Heart right ventricle (tissue), 16 donors: ENCODE measurements at regions not wholly inside any gene's neighbourhood (a gene's known extent, or its start where the extent isn't known, plus 50 kb on each side); places are given as distances from the start of the nearest gene placed in this dataset.

Source experiments
- ATAC-seq, 8 donors: fragments of 200-7000 bp; cut with Tn5 transposase; one replicate each; pipeline ENCODE4 v1.9.1; 2020; ENCODE audit warnings: mild to moderate bottlenecking in 8 of 8, moderate library complexity in 8 of 8, moderate number of reproducible peaks in 1 of 8
- DNase-seq, 2 donors: peaks; one replicate each; pipeline ENCODE4 v3.0.0-alpha.2; 2020
- H3K27ac ChIP-seq, 10 donors: fragments of 200-600 bp; sonication (generic) in 2 of 10; one replicate each; pipeline versions ENCODE4 v1.5.0 to v1.8.0; 2020 to 2022; ENCODE audit warnings: mild to moderate bottlenecking in 3 of 10
- H3K27me3 ChIP-seq, 7 donors: fragments of 200-600 bp; one replicate each; pipeline ENCODE4 v1.8.0; 2021 to 2022; ENCODE audit warnings: mild to moderate bottlenecking in 2 of 7
- H3K36me3 ChIP-seq, 9 donors: fragments of 200-600 bp; sonication (generic) in 1 of 9; one replicate each; pipeline versions ENCODE4 v1.5.0 to v1.8.0; 2020 to 2022; ENCODE audit warnings: mild to moderate bottlenecking in 2 of 9
- H3K4me1 ChIP-seq, 9 donors: fragments of 200-600 bp; sonication (generic) in 1 of 9; one replicate each; pipeline versions ENCODE4 v1.5.0 to v1.8.0; 2020 to 2022; ENCODE audit warnings: mild to moderate bottlenecking in 4 of 9
- H3K4me3 ChIP-seq, 10 donors: fragments of 200-600 bp; sonication (generic) in 2 of 10; one replicate each; pipeline versions ENCODE4 v1.5.0 to v1.8.0; 2020 to 2022; ENCODE audit warnings: mild to moderate bottlenecking in 7 of 10, moderate library complexity in 2 of 10
- H3K9me3 ChIP-seq, 11 donors: fragments of 200-600 bp in 10 of 11; sonication (generic) in 2 of 11; one replicate each; pipeline versions ENCODE4 v1.5.0 to v1.8.0; 2013 to 2022; ENCODE audit warnings: mild to moderate bottlenecking in 2 of 11, control low read depth in 1 of 11, moderate library complexity in 1 of 11
- CTCF ChIP-seq, 9 donors: fragments of 200-600 bp; sonication (generic) in 2 of 9; IDR thresholded peaks; one replicate each; pipeline versions ENCODE4 v1.5.0 to v1.8.0; 2021 to 2022; ENCODE audit warnings: antibody characterized with exemption in 9 of 9, mild to moderate bottlenecking in 5 of 9, moderate library complexity in 1 of 9
- WGBS, 2 donors: extraction: QIAGEN DNeasy Blood & Tissue Kit; methylation state at CpG; one replicate each; pipeline ENCODE4 v1.1.7; 2013; ENCODE audit warnings: inconsistent platforms in 1 of 2; 5-methylcytosine and 5-hydroxymethylcytosine counted together
- intact Hi-C, 10 donors: fragments of 100-400 bp; cut with DNase I; formaldehyde crosslinking; loops; one replicate each; pipeline versions ENCODE4 v1.11.1 to v1.14.2; 2022
- donor health status: Arrhythmogenic right ventricular cardiomyopathy.
- donor health status: ischemic (EF 13 %, LVEDD 7.1; RV severe dilation, severe dysfunction).
- donor health status: healthy with polysubstance abuse.
- donor health status: DM: no; HTN: yes; CAD: no.
- donor health status: DM: no; HTN: no; CAD: no.
- donor health status: ischemic (EF 25% LVEDD 6.9; RV normal size, moderate dysfunction).
- donor health status: ischemic (EF 25% LVEDD 5.7; RV mildly dilated, moderate dysfunction).
- donor health status: healthy.
- donor health status: DM: yes; HTN: yes; CAD: no.
- donor health status: Ischemic cardiomyopathy.
- donor health status: ischemic (EF 35%, LVEDD 5.7; RV mildly dilated, moderate dysfunction).
- donor health status: nonischemic (EF 11% LVEDD 7.7; RV severe dilation, severe dysfunction).
- donor health status: DM: yes; HTN: yes; CAD: no.
- donor health status: PGD.
- donor health status: ischemic (EF 29% LVEDD 5.4; RV normal size, mild dysfunction).
- donor health status: nonischemic (EF 23%, LVEDD 6.1; RV moderate dilation, normal function).

GRCh38 chr7:121546632-121547543 is 150.8 kb upstream of the FAM3C start:
- WGBS, 2 donors: 80 to 81% methylated on average over 4 of the region's 4 CpGs
- Histone ChIP-seq H3K4me1 (peaks cover 0 to 11% (median 0%) of the 10 kb centered on the region in 9 donors), H3K4me3 (no peak overlapping the region), H3K27ac (no peak overlapping the region), H3K9me3 (no peaks in the 10 kb centered on the region), H3K36me3 (no peaks in the 10 kb centered on the region), H3K27me3 (no peaks in the 10 kb centered on the region)
- intact Hi-C loops: loop anchor here in 9 of 10 donors (1.0 to 5.0 kb wide), 5 partner anchors 178 to 181 kb away; no protein-coding TSS in a partner anchor
- TF ChIP-seq CTCF (IDR thresholded peaks at IDR 0.05): no peak
- DNase-seq (no peak), ATAC-seq (no peak)

GRCh38 chr7:121545418-121545817 is 149.3 kb upstream of the FAM3C start:
- WGBS, 2 donors: 81 to 83% methylated on average over 2 of the region's 2 CpGs

GRCh38 chr7:121544726-121545125 is 148.6 kb upstream of the FAM3C start:
- H3K9me3 ChIP-seq: no peaks in the 10 kb centered on the region
- no peaks in the 10 kb centered on the region for H3K27me3 ChIP-seq
- no peak for TF ChIP-seq CTCF (IDR thresholded peaks at IDR 0.05)
- peak overlapping the region in 1 of 10 donors; percentile 55 for H3K27ac ChIP-seq
- no peaks in the 10 kb centered on the region for H3K36me3 ChIP-seq
- H3K4me1 ChIP-seq: peaks cover 0 to 11% (median 0%) of the 10 kb centered on the region in 9 donors
- ATAC-seq: no peak
- 59 to 77% methylated on average over 2 of the region's 2 CpGs for WGBS, 2 donors
- intact Hi-C loops: loop anchor here in 3 of 10 donors (5.0 kb wide), 1 partner anchor 177 kb away; no protein-coding TSS in a partner anchor
- no peak for DNase-seq
- H3K4me3 ChIP-seq: no peak overlapping the region

More at GRCh38 chr7:121545418-121545817, 149.3 kb upstream of the FAM3C start:
- no peaks in the 10 kb centered on the region for H3K27me3 ChIP-seq
- no peak for ATAC-seq
- peaks cover 0 to 11% (median 0%) of the 10 kb centered on the region in 9 donors for H3K4me1 ChIP-seq
- H3K4me3 ChIP-seq: no peak overlapping the region
- no peak overlapping the region for H3K27ac ChIP-seq
- DNase-seq: no peak
- no peak for TF ChIP-seq CTCF (IDR thresholded peaks at IDR 0.05)
- intact Hi-C loops: loop anchor here in 3 of 10 donors (5.0 kb wide), 1 partner anchor 178 kb away; no protein-coding TSS in a partner anchor
- no peaks in the 10 kb centered on the region for H3K9me3 ChIP-seq
- H3K36me3 ChIP-seq: no peaks in the 10 kb centered on the region

DNA sequence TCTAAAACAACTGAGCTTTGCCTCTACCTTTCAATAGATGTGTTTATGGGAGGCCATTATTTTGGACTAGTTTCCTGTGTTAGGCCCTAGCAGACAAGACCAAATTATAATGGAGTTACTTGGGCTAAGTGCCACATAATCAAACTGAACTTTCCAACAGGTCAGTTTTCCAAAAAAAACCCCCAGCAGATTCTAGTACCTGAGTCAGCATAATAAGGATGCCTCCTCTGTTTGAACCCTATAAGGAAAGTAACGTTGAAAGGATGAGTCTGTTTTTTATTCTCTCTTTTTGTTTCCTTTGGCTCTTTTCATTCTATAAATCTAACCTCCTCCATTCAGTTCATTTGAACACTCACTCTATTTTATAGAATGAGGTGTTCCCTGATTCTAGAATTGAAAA is 148.1 kb upstream of the FAM3C start:
- Histone ChIP-seq H3K4me3 (no peak overlapping the region), H3K27ac (peak overlapping the region in 1 of 10 donors; percentile 55), H3K4me1 (peaks cover 0 to 11% (median 0%) of the 10 kb centered on the region in 9 donors), H3K27me3 (no peaks in the 10 kb centered on the region), H3K9me3 (no peaks in the 10 kb centered on the region), H3K36me3 (no peaks in the 10 kb centered on the region)
- DNase-seq: no peak
- 82 to 88% methylated on average over 1 of the region's 1 CpG for WGBS, 2 donors
- no peak for TF ChIP-seq CTCF (IDR thresholded peaks at IDR 0.05)
- intact Hi-C loops: no loop called here
- ATAC-seq: no peak
